IPS-15b (cell line): ENCODE measurements at regions not wholly inside any gene's neighbourhood (a gene's known extent, or its start where the extent isn't known, plus 50 kb on each side); places are given as distances from the start of the nearest gene placed in this dataset.

Source experiments
- H3K27me3 ChIP-seq: one replicate; pipeline ENCODE4 v1.6.1; 2013; ENCODE audit warnings: low read length; ENCODE audit not compliant: control insufficient read depth, insufficient read depth
- H3K36me3 ChIP-seq: one replicate; pipeline ENCODE4 v1.6.1; 2013; ENCODE audit warnings: low read length; ENCODE audit not compliant: control insufficient read depth, insufficient read depth
- H3K4me1 ChIP-seq: one replicate; pipeline ENCODE4 v1.6.1; 2013; ENCODE audit warnings: mild to moderate bottlenecking, low read length; ENCODE audit not compliant: control insufficient read depth, insufficient read depth
- H3K4me3 ChIP-seq: one replicate; pipeline ENCODE4 v1.5.1; 2013; ENCODE audit warnings: low read depth, low read length
- H3K9ac ChIP-seq: one replicate; pipeline ENCODE4 v1.6.1; 2013; ENCODE audit warnings: low read depth, mild to moderate bottlenecking, low read length
- H3K9me3 ChIP-seq: one replicate; pipeline ENCODE4 v1.6.1; 2013; ENCODE audit warnings: mild to moderate bottlenecking, low read length; ENCODE audit not compliant: control insufficient read depth, insufficient read depth

- Histone ChIP-seq H3K36me3 (peaks cover 63% of the 10 kb centered on the region), H3K9ac (no peak overlapping the region)
Measured at GRCh38 chr2:120989512-120990441, 254.1 kb downstream of the GLI2 start.

GRCh38 chr2:120990451-120990871 lies 254.8 kb downstream of the GLI2 start:
- H3K27me3 ChIP-seq, result no peaks in the 10 kb centered on the region
- H3K36me3 ChIP-seq, result peaks cover 57% of the 10 kb centered on the region
- no peak overlapping the region for H3K9ac ChIP-seq
- no peaks in the 10 kb centered on the region for H3K9me3 ChIP-seq
- no peak overlapping the region for H3K4me3 ChIP-seq
- H3K4me1 ChIP-seq, result no peaks in the 10 kb centered on the region

More at GRCh38 chr2:120989512-120990441, 254.1 kb downstream of the GLI2 start:
- no peak overlapping the region for H3K4me3 ChIP-seq
- no peaks in the 10 kb centered on the region for H3K9me3 ChIP-seq
- H3K4me1 ChIP-seq, result no peaks in the 10 kb centered on the region
- no peaks in the 10 kb centered on the region for H3K27me3 ChIP-seq

DNA sequence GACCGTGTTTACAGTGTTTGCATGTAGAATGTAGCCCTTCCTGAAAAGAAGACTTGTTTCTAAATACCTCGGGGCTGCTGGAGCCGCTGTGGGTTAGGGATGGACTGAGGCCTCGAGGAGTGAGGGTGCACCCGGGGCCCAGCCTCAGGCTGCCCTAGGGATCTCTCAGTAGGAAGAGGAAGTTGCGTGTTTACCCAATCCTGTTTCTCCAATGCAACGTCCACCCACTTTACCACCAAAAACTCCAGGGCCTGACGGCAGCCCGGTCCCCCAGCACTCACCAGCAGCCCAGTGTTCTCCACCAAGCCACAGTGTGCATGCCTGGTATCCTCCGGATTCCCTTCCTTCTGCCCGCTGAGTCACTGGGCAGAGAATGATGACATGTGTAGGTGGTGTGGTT lies 255.8 kb downstream of the GLI2 start:
- Histone ChIP-seq H3K9me3 (no peaks in the 10 kb centered on the region), H3K4me3 (no peak overlapping the region), H3K4me1 (no peaks in the 10 kb centered on the region), H3K9ac (no peak overlapping the region), H3K27me3 (no peaks in the 10 kb centered on the region), H3K36me3 (peaks cover 47% of the 10 kb centered on the region)

GRCh38 chr2:120992791-120993555 lies 257.3 kb downstream of the GLI2 start:
- Histone ChIP-seq H3K27me3 (no peaks in the 10 kb centered on the region), H3K9ac (no peak overlapping the region), H3K4me3 (no peak overlapping the region), H3K4me1 (no peaks in the 10 kb centered on the region), H3K9me3 (no peaks in the 10 kb centered on the region), H3K36me3 (peaks cover 33% of the 10 kb centered on the region)

GRCh38 chr2:120993661-120994060 lies 258.0 kb downstream of the GLI2 start:
- Histone ChIP-seq H3K9ac (no peak overlapping the region), H3K36me3 (peaks cover 29% of the 10 kb centered on the region), H3K4me3 (no peak overlapping the region), H3K9me3 (no peaks in the 10 kb centered on the region), H3K27me3 (no peaks in the 10 kb centered on the region), H3K4me1 (no peaks in the 10 kb centered on the region)

DNA sequence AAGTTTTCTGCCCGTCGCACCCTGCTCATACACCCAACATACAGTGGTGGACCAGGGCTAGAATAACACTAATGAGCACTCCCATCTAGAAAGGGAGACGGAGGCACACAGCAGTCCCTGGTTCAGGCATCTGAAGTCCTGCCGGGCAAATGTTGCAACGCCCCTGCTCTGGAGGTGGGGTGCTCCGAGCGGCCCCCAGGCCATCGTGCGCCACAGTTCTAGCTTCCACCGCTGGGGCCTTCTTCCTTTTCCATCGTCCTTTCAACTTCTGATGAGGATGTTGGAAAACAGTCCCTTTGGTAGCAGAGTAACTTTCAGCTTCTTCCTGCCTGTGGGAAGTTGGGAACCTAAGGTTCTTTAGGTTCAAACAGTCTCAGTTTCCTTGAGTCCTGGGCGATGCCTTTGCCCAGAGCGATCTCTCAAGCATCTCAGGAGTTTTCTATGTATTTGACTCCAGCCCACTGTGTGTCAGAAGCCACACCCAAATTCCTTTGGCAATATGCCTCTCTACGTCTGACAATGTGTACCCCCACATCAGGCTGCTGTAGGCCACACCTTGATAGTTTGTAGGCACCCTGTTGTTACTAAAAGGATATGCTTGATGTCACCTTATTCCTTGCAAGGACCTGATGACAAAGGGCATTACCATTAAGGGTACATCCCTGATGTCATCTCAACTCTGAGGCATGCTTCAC lies 258.8 kb downstream of the GLI2 start:
- Histone ChIP-seq H3K36me3 (peaks cover 21% of the 10 kb centered on the region), H3K4me3 (no peak overlapping the region), H3K9me3 (no peaks in the 10 kb centered on the region), H3K4me1 (no peaks in the 10 kb centered on the region), H3K9ac (no peak overlapping the region), H3K27me3 (no peaks in the 10 kb centered on the region)

DNA sequence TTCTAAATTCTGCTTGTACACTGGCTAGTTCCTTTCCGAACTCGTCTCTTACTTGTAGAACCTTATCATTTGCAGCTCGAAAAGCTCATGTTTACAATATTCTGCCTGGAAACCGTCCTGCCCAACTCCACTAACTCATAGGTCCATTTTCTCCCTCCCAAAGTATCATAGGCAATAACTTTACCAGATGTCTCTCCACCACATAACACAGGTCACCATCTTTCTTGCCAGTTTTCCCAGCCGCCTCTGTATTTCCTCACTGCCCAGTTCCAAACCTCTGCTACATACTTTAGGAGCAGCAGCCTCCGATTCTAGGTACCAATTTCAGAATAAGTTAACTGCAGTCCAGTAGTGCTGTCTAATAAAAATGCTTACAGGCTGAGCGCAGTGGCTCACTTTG lies 259.5 kb downstream of the GLI2 start:
- H3K27me3 ChIP-seq, result no peaks in the 10 kb centered on the region
- H3K9ac ChIP-seq, result no peak overlapping the region
- H3K4me1 ChIP-seq, result no peaks in the 10 kb centered on the region
- peaks cover 14% of the 10 kb centered on the region for H3K36me3 ChIP-seq
- H3K9me3 ChIP-seq, result no peaks in the 10 kb centered on the region
- no peak overlapping the region for H3K4me3 ChIP-seq

DNA sequence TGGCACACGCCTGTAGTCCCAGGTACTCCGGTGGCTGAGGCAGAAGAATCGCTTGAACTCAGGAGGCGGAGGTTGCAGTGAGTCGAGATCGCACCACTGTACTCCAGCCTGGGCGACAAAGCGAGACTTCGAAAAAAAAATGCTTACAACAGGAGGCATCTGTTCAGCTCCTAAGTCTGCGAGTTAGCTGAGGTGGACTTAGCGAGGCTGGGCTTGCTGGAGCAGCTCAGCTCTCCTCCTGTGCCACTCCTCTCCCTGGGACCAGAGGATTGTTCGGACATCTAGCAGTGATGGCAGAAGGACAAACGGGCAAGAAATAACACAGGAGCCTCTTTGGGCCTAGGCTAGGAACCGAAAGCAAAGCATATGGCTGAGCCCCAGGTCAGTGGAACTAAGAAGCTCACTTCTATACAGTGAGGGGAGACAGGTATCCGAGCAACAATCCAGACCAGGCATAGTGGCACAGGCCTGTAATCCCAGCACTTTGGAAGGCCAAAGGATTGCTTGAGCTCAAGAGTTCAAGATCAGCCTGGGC lies 260.1 kb downstream of the GLI2 start:
- no peak overlapping the region for H3K9ac ChIP-seq
- H3K27me3 ChIP-seq, result no peaks in the 10 kb centered on the region
- H3K36me3 ChIP-seq, result peaks cover 10% of the 10 kb centered on the region
- no peaks in the 10 kb centered on the region for H3K4me1 ChIP-seq
- no peaks in the 10 kb centered on the region for H3K9me3 ChIP-seq
- no peak overlapping the region for H3K4me3 ChIP-seq

- H3K4me3 ChIP-seq, result no peak overlapping the region
- peaks cover 3% of the 10 kb centered on the region for H3K27me3 ChIP-seq
- H3K4me1 ChIP-seq, result peaks cover 3% of the 10 kb centered on the region
- H3K9ac ChIP-seq, result no peak overlapping the region
- H3K9me3 ChIP-seq, result no peaks in the 10 kb centered on the region
- H3K36me3 ChIP-seq, result no peaks in the 10 kb centered on the region
Measured at GRCh38 chr2:120999377-121000097, 263.9 kb downstream of the GLI2 start.

DNA sequence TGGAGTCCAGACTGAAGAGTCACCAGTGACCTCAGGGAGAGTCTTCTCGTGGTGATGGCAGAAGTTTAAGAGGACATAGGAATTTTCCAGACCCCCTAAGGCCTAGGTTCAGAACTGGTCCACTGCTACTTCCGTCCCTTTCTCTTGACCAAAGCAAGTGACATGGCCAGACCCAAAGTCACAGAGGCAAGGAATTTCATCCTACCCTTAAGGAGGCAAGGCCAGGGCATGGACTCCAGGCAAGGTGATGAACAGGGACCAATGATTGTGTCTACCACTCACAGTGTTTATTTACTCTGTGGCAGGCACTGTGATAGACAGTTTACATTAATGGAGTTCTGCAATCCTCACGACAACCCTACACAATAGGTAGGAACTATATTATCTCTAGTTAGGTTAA lies 265.1 kb downstream of the GLI2 start:
- H3K9me3 ChIP-seq, result no peaks in the 10 kb centered on the region
- H3K4me3 ChIP-seq, result no peak overlapping the region
- peaks cover 7% of the 10 kb centered on the region for H3K27me3 ChIP-seq
- peaks cover 3% of the 10 kb centered on the region for H3K4me1 ChIP-seq
- H3K36me3 ChIP-seq, result no peaks in the 10 kb centered on the region
- H3K9ac ChIP-seq, result no peak overlapping the region

DNA sequence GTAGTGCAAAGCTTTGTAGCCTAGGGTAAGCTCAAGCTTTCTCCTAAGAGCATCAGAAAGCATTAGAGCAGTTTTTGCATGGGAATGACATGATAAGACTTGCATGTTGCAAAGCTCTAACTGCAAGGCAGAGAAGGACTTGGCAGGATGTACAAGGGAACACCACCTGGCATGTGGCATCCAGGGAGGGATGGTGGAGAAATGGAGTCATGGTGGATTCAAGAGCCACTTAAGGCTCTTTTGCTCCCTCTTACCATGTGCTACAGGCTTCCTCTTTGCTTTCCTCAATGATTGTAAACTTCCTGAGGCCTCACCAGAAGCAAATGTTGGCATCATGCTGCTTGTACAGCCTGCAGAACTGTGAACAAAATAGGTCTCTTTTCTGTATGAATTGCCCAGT lies 266.0 kb downstream of the GLI2 start:
- H3K4me3 ChIP-seq, result no peak overlapping the region
- no peak overlapping the region for H3K9ac ChIP-seq
- no peaks in the 10 kb centered on the region for H3K36me3 ChIP-seq
- H3K9me3 ChIP-seq, result no peaks in the 10 kb centered on the region
- peaks cover 9% of the 10 kb centered on the region for H3K27me3 ChIP-seq
- peaks cover 3% of the 10 kb centered on the region for H3K4me1 ChIP-seq
